Activated naive CD4-positive, alpha-beta T cell treated with anti-CD3 and anti-CD28 coated beads, Interleukin-2, amount 50 U/mL, for 24 hours (primary cell): ENCODE measurements at regions not wholly inside any gene's neighbourhood (a gene's known extent, or its start where the extent isn't known, plus 50 kb on each side); places are given as distances from the start of the nearest gene placed in this dataset.

Experiments
- H3K27ac Mint-ChIP-seq: one replicate; pipeline ENCODE4 v1.8.0; 2021; ENCODE audit warnings: mild to moderate bottlenecking, mixed read lengths
- H3K27me3 Mint-ChIP-seq: one replicate; pipeline ENCODE4 v1.8.0; 2021; ENCODE audit warnings: mixed read lengths
- H3K36me3 Mint-ChIP-seq: one replicate; pipeline ENCODE4 v1.8.0; 2021; ENCODE audit warnings: mixed read lengths
- H3K4me1 Mint-ChIP-seq: one replicate; pipeline ENCODE4 v1.8.0; 2021; ENCODE audit warnings: mixed read lengths
- H3K4me3 Mint-ChIP-seq: one replicate; pipeline ENCODE4 v1.8.0; 2021; ENCODE audit warnings: mild to moderate bottlenecking, mixed read lengths
- H3K9me3 Mint-ChIP-seq: one replicate; pipeline ENCODE4 v1.8.0; 2021; ENCODE audit warnings: mixed read lengths

- no peaks in the 10 kb centered on the region for H3K4me1 Mint-ChIP-seq
- H3K4me3 Mint-ChIP-seq: no peak overlapping the region
- no peaks in the 10 kb centered on the region for H3K9me3 Mint-ChIP-seq
- H3K27me3 Mint-ChIP-seq: no peaks in the 10 kb centered on the region
- H3K27ac Mint-ChIP-seq: no peak overlapping the region
- H3K36me3 Mint-ChIP-seq: no peaks in the 10 kb centered on the region
These were observed 558.2 kb upstream of the PIK3C3 start for GRCh38 chr18:41396861-41397260.

- peaks cover 2% of the 10 kb centered on the region for H3K27me3 Mint-ChIP-seq
- H3K9me3 Mint-ChIP-seq: no peaks in the 10 kb centered on the region
- no peak overlapping the region for H3K27ac Mint-ChIP-seq
- H3K36me3 Mint-ChIP-seq: no peaks in the 10 kb centered on the region
- H3K4me1 Mint-ChIP-seq: no peaks in the 10 kb centered on the region
- no peak overlapping the region for H3K4me3 Mint-ChIP-seq
These were observed 558.8 kb upstream of the PIK3C3 start for GRCh38 chr18:41396211-41396610.

GRCh38 chr18:41395695-41396094 is 559.3 kb upstream of the PIK3C3 start:
- Mint-ChIP-seq H3K27me3 (peaks cover 2% of the 10 kb centered on the region), H3K9me3 (no peaks in the 10 kb centered on the region), H3K27ac (no peak overlapping the region), H3K4me1 (no peaks in the 10 kb centered on the region), H3K4me3 (no peak overlapping the region), H3K36me3 (no peaks in the 10 kb centered on the region)

GRCh38 chr18:41391616-41392595 is 563.1 kb upstream of the PIK3C3 start:
- no peaks in the 10 kb centered on the region for H3K9me3 Mint-ChIP-seq
- H3K4me1 Mint-ChIP-seq: no peaks in the 10 kb centered on the region
- H3K27me3 Mint-ChIP-seq: peaks cover 2% of the 10 kb centered on the region
- no peak overlapping the region for H3K4me3 Mint-ChIP-seq
- H3K36me3 Mint-ChIP-seq: no peaks in the 10 kb centered on the region
- no peak overlapping the region for H3K27ac Mint-ChIP-seq

GRCh38 chr18:41390309-41390708 is 564.7 kb upstream of the PIK3C3 start:
- no peak overlapping the region for H3K27ac Mint-ChIP-seq
- H3K4me1 Mint-ChIP-seq: no peaks in the 10 kb centered on the region
- no peaks in the 10 kb centered on the region for H3K9me3 Mint-ChIP-seq
- H3K4me3 Mint-ChIP-seq: no peak overlapping the region
- H3K27me3 Mint-ChIP-seq: peaks cover 2% of the 10 kb centered on the region
- no peaks in the 10 kb centered on the region for H3K36me3 Mint-ChIP-seq

- Mint-ChIP-seq H3K9me3 (no peaks in the 10 kb centered on the region), H3K27me3 (no peaks in the 10 kb centered on the region), H3K4me3 (no peak overlapping the region), H3K36me3 (no peaks in the 10 kb centered on the region), H3K4me1 (no peaks in the 10 kb centered on the region), H3K27ac (no peak overlapping the region)
These were observed 576.4 kb upstream of the PIK3C3 start for GRCh38 chr18:41378598-41378997.

- Mint-ChIP-seq H3K27me3 (no peaks in the 10 kb centered on the region), H3K9me3 (no peaks in the 10 kb centered on the region), H3K36me3 (no peaks in the 10 kb centered on the region), H3K27ac (no peak overlapping the region), H3K4me3 (no peak overlapping the region), H3K4me1 (no peaks in the 10 kb centered on the region)
These were observed 581.4 kb upstream of the PIK3C3 start for GRCh38 chr18:41373612-41374011.

GRCh38 chr18:41372046-41372665 is 582.9 kb upstream of the PIK3C3 start:
- H3K27me3 Mint-ChIP-seq: no peaks in the 10 kb centered on the region
- no peaks in the 10 kb centered on the region for H3K36me3 Mint-ChIP-seq
- no peaks in the 10 kb centered on the region for H3K9me3 Mint-ChIP-seq
- H3K4me3 Mint-ChIP-seq: no peak overlapping the region
- no peak overlapping the region for H3K27ac Mint-ChIP-seq
- H3K4me1 Mint-ChIP-seq: no peaks in the 10 kb centered on the region

GRCh38 chr18:41371156-41372045 is 583.6 kb upstream of the PIK3C3 start:
- Mint-ChIP-seq H3K36me3 (no peaks in the 10 kb centered on the region), H3K4me1 (no peaks in the 10 kb centered on the region), H3K9me3 (no peaks in the 10 kb centered on the region), H3K27me3 (no peaks in the 10 kb centered on the region), H3K4me3 (no peak overlapping the region), H3K27ac (no peak overlapping the region)

GRCh38 chr18:41370740-41371139 is 584.3 kb upstream of the PIK3C3 start:
- H3K27me3 Mint-ChIP-seq: no peaks in the 10 kb centered on the region
- no peaks in the 10 kb centered on the region for H3K36me3 Mint-ChIP-seq
- H3K27ac Mint-ChIP-seq: no peak overlapping the region
- H3K4me3 Mint-ChIP-seq: no peak overlapping the region
- no peaks in the 10 kb centered on the region for H3K9me3 Mint-ChIP-seq
- no peaks in the 10 kb centered on the region for H3K4me1 Mint-ChIP-seq

GRCh38 chr18:41357708-41358107 is 597.3 kb upstream of the PIK3C3 start:
- H3K27ac Mint-ChIP-seq: no peak overlapping the region
- no peaks in the 10 kb centered on the region for H3K36me3 Mint-ChIP-seq
- peaks cover 17% of the 10 kb centered on the region for H3K9me3 Mint-ChIP-seq
- no peaks in the 10 kb centered on the region for H3K4me1 Mint-ChIP-seq
- no peaks in the 10 kb centered on the region for H3K27me3 Mint-ChIP-seq
- H3K4me3 Mint-ChIP-seq: no peak overlapping the region

- Mint-ChIP-seq H3K4me3 (no peak overlapping the region), H3K36me3 (no peaks in the 10 kb centered on the region), H3K27ac (no peak overlapping the region), H3K9me3 (peaks cover 10% of the 10 kb centered on the region), H3K27me3 (no peaks in the 10 kb centered on the region), H3K4me1 (no peaks in the 10 kb centered on the region)
These were observed 601.1 kb upstream of the PIK3C3 start for GRCh38 chr18:41353777-41354528.

GRCh38 chr18:41351430-41351829 is 603.6 kb upstream of the PIK3C3 start:
- Mint-ChIP-seq H3K4me3 (no peak overlapping the region), H3K9me3 (no peaks in the 10 kb centered on the region), H3K4me1 (no peaks in the 10 kb centered on the region), H3K27ac (no peak overlapping the region), H3K27me3 (no peaks in the 10 kb centered on the region), H3K36me3 (no peaks in the 10 kb centered on the region)

GRCh38 chr18:41347057-41347456 is 608.0 kb upstream of the PIK3C3 start:
- H3K27me3 Mint-ChIP-seq: no peaks in the 10 kb centered on the region
- no peaks in the 10 kb centered on the region for H3K4me1 Mint-ChIP-seq
- no peak overlapping the region for H3K27ac Mint-ChIP-seq
- no peak overlapping the region for H3K4me3 Mint-ChIP-seq
- peaks cover 4% of the 10 kb centered on the region for H3K9me3 Mint-ChIP-seq
- H3K36me3 Mint-ChIP-seq: no peaks in the 10 kb centered on the region

- no peaks in the 10 kb centered on the region for H3K27me3 Mint-ChIP-seq
- no peaks in the 10 kb centered on the region for H3K36me3 Mint-ChIP-seq
- peaks cover 4% of the 10 kb centered on the region for H3K9me3 Mint-ChIP-seq
- H3K4me3 Mint-ChIP-seq: no peak overlapping the region
- H3K4me1 Mint-ChIP-seq: no peaks in the 10 kb centered on the region
- H3K27ac Mint-ChIP-seq: no peak overlapping the region
These were observed 611.2 kb upstream of the PIK3C3 start for GRCh38 chr18:41343808-41344207.
